GM12873 (cell line): ENCODE measurements at regions not wholly inside any gene's neighbourhood (a gene's known extent, or its start where the extent isn't known, plus 50 kb on each side); places are given as distances from the start of the nearest gene placed in this dataset.

ENCODE experiments used
- TF ChIP-seq, protein P1 (sequence below): IDR thresholded peaks from 2 replicates; pipeline ENCODE4 v1.5.1; 2012; ENCODE audit warnings: low read depth, mild to moderate bottlenecking, moderate library complexity, low read length, control low read depth; ENCODE audit not compliant: insufficient read depth; ENCODE audit errors: missing control alignments

GRCh38 chr6:43893073-43893472, 123.1 kb downstream of the VEGFA start:
- TF ChIP-seq, protein P1, sequence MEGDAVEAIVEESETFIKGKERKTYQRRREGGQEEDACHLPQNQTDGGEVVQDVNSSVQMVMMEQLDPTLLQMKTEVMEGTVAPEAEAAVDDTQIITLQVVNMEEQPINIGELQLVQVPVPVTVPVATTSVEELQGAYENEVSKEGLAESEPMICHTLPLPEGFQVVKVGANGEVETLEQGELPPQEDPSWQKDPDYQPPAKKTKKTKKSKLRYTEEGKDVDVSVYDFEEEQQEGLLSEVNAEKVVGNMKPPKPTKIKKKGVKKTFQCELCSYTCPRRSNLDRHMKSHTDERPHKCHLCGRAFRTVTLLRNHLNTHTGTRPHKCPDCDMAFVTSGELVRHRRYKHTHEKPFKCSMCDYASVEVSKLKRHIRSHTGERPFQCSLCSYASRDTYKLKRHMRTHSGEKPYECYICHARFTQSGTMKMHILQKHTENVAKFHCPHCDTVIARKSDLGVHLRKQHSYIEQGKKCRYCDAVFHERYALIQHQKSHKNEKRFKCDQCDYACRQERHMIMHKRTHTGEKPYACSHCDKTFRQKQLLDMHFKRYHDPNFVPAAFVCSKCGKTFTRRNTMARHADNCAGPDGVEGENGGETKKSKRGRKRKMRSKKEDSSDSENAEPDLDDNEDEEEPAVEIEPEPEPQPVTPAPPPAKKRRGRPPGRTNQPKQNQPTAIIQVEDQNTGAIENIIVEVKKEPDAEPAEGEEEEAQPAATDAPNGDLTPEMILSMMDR, result no peak

- TF ChIP-seq, protein P1, result no peak
Measured at GRCh38 chr6:43891072-43891870, 121.3 kb downstream of the VEGFA start.

GRCh38 chr6:43890197-43891062, 120.4 kb downstream of the VEGFA start:
- TF ChIP-seq, protein P1, result no peak

GRCh38 chr6:43887906-43888683, 118.1 kb downstream of the VEGFA start:
- TF ChIP-seq, protein P1, result no peak

- TF ChIP-seq, protein P1, result no peak
Measured at GRCh38 chr6:43887340-43887858, 117.4 kb downstream of the VEGFA start.

GRCh38 chr6:43886717-43887339, 116.8 kb downstream of the VEGFA start:
- TF ChIP-seq, protein P1, result no peak
